ENCODE measurements at regions not wholly inside any gene's neighbourhood (a gene's known extent, or its start where the extent isn't known, plus 50 kb on each side); places are given as distances from the start of the nearest gene placed in this dataset.
A peak's percentile ranks its signal among the peaks of the same experiment; 100 is the strongest.
"Not testable (repeated sequence)": the region's sequence is repeated elsewhere in the genome, so short reads cannot be mapped to it uniquely, and the experiment has no call there.

DNA sequence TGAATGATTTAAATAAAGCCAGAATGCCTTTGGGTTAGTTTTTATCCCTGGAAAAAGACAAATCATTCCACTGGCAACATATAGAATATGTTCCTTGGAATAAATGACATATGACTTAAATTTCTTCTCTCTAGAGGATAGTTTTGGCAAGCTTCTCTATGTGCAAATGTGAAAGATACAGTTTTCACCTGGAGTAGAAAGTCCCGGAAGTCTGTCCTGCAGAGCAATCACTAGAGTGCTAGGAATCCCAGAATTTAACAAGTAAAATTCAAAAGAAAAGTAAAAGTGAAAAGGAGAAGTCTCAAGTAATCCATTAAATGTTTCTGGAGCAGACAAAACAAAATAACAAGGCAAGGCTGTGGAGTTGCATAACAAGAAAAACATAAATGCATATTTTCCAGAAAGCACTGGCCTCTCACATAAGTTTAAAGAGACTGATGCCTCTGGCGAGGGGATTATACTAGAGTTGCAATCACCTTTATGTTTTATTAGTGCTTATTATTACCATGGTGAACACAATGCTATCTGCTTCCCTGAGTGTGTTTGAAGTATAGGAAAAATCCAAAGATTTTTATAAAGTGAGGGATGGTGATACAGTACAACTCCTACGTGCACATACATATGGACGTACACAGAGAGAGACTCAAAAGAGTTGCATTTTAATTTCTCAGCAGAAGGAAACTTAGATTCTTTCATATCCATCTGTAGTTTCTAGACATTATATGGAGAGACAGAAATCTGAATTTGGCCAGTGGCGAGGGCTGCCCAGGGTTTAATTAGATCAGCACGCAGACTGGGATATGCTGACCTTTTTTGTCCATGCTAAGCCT is 188.3 kb upstream of the ANKRD55 start:
- DNase-seq (ENCODE audit: low read depth): no peak

GRCh38 chr5:56420323-56420722 is 187.2 kb upstream of the ANKRD55 start:
- DNase-seq (ENCODE audit: low read depth): no peak

- DNase-seq (ENCODE audit: low read depth): no peak
These were observed 186.5 kb upstream of the ANKRD55 start for GRCh38 chr5:56419667-56420066.

GRCh38 chr5:56415356-56415765 is 182.2 kb upstream of the ANKRD55 start:
- DNase-seq (ENCODE audit: low read depth): no peak

DNA sequence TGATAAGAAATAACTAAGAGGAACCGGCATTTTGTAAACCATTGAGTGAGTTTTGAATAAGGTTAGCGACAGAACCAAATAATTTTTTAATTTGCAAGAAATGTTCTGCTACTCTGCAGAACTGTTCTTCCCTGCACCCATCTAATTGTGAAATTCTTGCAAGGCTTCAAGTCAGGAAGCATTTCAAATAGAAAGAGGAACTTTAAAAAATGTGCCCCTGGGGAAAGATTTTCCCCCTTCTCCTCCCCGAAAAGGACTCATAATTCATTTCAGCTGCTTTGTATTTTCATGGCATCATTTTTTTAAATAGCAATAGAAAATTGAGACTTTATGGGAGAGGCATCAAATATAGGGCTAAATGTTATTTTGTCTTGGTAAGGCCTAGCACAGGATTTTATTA is 180.9 kb upstream of the ANKRD55 start:
- peak; percentile 28 for DNase-seq (ENCODE audit: low read depth)

- no peak for DNase-seq (ENCODE audit: low read depth)
These were observed 180.4 kb upstream of the ANKRD55 start for GRCh38 chr5:56413546-56413945.

DNA sequence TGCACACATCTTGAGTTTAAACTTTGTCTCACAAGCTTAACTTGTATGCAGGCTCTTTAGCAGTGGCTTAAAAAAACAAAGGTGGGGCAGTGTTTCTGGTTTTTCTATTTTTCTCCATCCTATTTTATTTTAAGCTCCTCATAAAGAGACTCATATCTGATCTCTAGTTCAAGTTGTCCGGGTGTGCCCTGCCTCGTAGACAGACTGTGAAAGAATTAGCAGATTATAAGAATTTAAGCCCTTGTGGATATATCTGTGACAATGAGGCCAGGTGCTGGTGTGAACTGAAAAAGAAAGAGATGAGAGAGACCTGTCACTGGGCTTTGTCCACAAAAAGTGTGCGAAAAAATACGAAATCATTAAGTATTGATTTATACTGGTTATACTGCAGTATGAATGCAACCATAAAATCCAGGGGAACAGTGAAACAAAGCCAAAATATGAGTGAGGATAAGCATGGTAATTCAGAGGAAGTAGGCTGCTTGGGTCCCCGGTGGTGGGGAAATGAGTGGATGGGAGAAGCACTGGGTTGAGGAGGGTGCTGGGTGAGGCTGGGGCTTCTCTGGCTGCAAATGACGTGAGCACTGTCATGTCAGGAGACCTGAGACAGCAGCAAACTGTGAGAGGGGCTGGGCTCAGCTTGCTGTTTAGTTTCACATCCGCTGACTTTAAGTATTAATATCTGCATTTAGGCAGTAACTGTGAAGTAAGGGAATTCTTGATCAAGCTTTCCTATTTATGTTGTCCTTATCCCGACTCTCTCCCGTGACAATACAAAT is 179.7 kb upstream of the ANKRD55 start:
- no peak for DNase-seq (ENCODE audit: low read depth)

- no peak for DNase-seq (ENCODE audit: low read depth)
These were observed 177.6 kb upstream of the ANKRD55 start for GRCh38 chr5:56410696-56411095.

- DNase-seq (ENCODE audit: low read depth): peak; percentile 50
These were observed 176.4 kb upstream of the ANKRD55 start for GRCh38 chr5:56409331-56410190.

DNA sequence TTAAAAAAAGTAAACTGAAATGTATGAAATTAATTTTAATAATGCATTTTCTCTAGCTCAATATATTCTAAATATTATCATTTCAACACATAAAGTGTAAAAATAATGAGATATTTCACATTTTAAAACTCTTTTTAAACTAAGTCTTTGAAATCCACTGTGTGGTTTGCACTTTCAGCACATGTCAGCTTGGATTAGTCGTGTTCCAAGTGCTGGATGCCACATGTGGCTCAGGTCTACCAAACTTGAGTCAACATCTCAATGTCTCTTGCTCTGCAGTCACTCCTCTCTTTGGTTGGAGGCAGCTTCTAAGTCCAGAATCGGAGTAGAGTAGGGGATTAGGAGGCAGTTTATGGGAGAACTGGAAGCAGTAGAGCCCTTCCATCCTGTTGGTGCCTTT is 173.7 kb upstream of the ANKRD55 start:
- DNase-seq (ENCODE audit: low read depth): no peak

GRCh38 chr5:56406221-56406620 is 173.1 kb upstream of the ANKRD55 start:
- DNase-seq (ENCODE audit: low read depth): no peak

- DNase-seq (ENCODE audit: low read depth): no peak
These were observed 172.2 kb upstream of the ANKRD55 start for GRCh38 chr5:56405116-56405908.

DNA sequence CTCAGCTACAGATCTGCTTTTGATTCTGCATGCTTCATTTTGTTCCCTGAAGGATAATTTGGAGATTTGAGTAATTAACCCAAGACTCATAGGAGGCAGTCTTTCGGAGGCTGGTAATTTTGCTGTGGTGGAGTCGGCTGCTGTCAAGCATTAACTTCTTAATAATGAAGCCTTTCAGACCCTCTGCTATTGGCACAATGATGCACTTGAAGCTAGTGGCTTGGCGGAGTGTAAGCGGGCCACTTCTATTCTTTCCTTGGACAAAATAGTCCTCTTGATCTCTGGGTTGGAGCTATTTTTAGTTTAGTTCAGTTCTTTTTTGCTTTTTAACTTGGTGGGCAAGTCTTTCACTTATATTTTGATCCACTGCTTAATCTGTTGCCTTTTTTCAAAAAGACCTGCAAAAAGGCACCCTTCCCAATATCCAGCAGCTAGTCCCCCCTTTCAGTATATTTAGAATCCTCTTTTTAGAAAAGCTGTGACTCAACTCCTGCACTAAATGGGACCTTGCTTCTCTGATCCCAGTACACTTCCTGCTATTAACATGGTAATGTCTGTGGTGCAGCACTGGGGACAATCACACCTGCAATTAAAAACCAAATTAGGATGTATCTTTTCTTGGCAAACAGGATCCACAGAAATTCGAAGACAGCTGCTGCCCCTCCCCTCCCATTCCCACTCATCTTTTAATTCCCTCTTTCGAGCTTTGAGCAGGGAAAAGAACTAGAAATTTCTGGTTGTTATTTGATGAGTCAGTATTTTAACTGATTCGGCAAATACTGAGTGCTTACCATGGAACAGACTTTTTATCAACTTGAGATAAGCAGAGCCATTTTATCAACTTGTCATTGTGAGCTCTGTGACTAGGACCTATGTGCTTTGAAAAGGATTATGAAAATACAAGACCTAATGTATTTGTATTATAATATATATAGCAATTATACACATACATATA is 169.4 kb upstream of the ANKRD55 start:
- DNase-seq (ENCODE audit: low read depth): no peak

DNA sequence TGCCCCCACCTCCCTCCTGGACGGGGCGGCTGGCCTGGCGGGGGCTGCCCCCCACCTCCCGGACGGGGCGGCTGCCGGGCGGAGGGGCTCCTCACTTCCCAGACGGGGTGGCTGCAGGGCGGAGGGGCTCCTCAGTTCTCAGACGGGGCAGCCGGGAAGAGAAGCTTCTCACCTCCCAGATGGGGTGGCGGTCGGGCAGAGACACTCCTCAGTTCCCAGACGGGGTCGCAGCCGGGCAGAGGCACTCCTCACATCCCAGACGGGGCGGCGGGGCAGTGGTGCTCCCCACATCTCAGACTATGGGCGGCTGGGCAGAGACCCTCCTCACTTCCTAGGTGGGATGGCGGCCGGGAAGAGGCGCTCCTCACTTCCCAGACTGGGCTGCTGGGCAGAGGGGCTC is 164.7 kb upstream of the ANKRD55 start:
- DNase-seq (ENCODE audit: low read depth): not testable (repeated sequence)

DNA sequence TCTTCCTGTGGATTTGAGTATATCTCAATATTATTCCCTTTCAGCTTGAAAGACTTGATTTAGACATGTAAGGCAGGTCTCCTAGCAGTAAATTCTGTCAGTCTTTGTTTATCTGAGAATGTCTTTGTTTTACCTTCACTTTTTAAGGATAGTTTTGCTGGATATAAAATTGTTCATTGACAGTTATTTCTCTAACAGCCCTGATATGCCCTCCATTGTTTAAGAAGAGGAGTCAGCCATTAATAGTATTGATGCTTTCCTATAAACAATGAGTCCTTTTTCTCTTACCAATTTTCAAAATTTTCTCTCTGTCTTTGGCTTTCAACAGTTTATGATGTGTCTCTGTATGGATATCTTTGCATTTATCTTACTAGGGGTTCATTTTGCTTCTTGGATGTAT is 163.5 kb upstream of the ANKRD55 start:
- no peak for DNase-seq (ENCODE audit: low read depth)

- DNase-seq (ENCODE audit: low read depth): no peak
These were observed 156.1 kb upstream of the ANKRD55 start for GRCh38 chr5:56389261-56389660.

GRCh38 chr5:56388229-56388985 is 155.3 kb upstream of the ANKRD55 start:
- no peak for DNase-seq (ENCODE audit: low read depth)

DNA sequence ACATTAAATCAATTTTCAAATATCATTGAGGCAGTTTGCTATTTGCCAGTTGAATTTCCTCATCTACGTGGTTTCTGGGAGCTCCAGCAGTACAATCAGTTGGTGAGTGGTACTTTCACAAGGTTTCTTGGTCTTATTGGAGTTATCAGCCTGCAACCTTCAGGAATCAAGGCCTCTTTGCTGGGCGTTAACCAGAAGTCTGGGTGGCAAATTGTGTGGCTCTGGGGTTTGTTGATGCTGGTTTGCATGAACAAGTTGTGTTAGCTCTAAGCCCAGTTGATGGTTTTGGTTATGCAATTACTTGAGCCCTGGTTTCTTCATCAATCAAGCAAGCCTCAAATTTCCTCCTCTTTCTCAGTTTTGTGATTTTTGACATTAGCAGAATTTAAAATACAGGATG is 152.9 kb upstream of the ANKRD55 start:
- DNase-seq (ENCODE audit: low read depth): no peak

GRCh38 chr5:56384186-56384585 is 151.1 kb upstream of the ANKRD55 start:
- DNase-seq (ENCODE audit: low read depth): no peak
